Astrocyte of the spinal cord (primary cell): ENCODE measurements at regions not wholly inside any gene's neighbourhood (a gene's known extent, or its start where the extent isn't known, plus 50 kb on each side); places are given as distances from the start of the nearest gene placed in this dataset.

Experiments used
- DNase-seq: peaks from one replicate; pipeline ENCODE4 v3.0.0; 2011; ENCODE audit warnings: low read depth, low spot score
- H3K4me3 ChIP-seq: 2 replicates; pipeline ENCODE4 v1.5.1; 2011; ENCODE audit warnings: low read depth, mild to moderate bottlenecking, low read length, moderate library complexity
- CTCF ChIP-seq: IDR thresholded peaks from 2 replicates; pipeline ENCODE4 v1.5.1; 2012; ENCODE audit warnings: low read depth, mild to moderate bottlenecking, low read length, inconsistent platforms
- in situ Hi-C: cut with HindIII; loops from 2 replicates; pipeline ENCODE4 v1.10.0; 2017; ENCODE audit warnings: low sequenced_read_pairs

DNA sequence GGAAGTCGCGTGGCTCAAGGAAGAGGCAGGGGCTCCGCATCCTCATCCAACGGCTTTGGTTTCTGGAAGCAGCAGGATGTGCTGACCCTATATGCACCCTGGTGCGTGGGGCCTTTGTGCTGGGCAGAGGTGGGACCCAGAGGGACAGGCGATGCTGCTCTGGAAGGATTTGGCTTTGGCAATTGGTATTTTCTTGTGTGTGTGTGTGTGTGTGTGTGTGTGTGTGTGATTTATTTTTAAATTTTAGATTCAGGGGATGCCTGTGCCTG lies 321.9 kb upstream of the ZNF507 start:
- DNase-seq, result no peak
- in situ Hi-C loops, result no loop called here
- no peak overlapping the region for H3K4me3 ChIP-seq
- no peak for TF ChIP-seq CTCF

GRCh38 chr19:32029235-32029634 lies 316.2 kb upstream of the ZNF507 start:
- no peak for DNase-seq
- no peak for TF ChIP-seq CTCF
- in situ Hi-C loops, result no loop called here
- no peak overlapping the region for H3K4me3 ChIP-seq

DNA sequence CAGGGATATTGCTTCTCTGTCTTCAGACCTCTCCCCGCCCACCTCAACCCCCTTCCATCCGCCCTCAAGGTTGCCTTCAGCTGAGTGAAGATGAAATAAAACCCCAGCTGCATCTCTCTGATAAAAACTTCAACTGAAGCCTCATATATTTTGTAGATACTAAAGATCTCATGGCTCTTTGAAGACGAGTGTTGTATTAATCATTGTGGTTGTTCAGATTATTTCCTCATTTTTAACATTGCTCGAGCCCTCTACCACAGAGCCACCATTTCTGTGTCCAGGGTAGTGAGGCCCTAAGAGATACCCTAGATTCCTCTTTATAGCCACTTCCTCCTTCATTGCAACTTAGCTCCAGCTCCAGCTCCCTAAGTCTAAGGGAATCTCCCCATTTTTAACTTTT lies 312.8 kb upstream of the ZNF507 start:
- no peak for TF ChIP-seq CTCF
- in situ Hi-C loops, result no loop called here
- no peak for DNase-seq
- no peak overlapping the region for H3K4me3 ChIP-seq

GRCh38 chr19:32035626-32036025 lies 309.8 kb upstream of the ZNF507 start:
- TF ChIP-seq CTCF, result no peak
- in situ Hi-C loops, result no loop called here
- DNase-seq, result no peak
- H3K4me3 ChIP-seq, result no peak overlapping the region

DNA sequence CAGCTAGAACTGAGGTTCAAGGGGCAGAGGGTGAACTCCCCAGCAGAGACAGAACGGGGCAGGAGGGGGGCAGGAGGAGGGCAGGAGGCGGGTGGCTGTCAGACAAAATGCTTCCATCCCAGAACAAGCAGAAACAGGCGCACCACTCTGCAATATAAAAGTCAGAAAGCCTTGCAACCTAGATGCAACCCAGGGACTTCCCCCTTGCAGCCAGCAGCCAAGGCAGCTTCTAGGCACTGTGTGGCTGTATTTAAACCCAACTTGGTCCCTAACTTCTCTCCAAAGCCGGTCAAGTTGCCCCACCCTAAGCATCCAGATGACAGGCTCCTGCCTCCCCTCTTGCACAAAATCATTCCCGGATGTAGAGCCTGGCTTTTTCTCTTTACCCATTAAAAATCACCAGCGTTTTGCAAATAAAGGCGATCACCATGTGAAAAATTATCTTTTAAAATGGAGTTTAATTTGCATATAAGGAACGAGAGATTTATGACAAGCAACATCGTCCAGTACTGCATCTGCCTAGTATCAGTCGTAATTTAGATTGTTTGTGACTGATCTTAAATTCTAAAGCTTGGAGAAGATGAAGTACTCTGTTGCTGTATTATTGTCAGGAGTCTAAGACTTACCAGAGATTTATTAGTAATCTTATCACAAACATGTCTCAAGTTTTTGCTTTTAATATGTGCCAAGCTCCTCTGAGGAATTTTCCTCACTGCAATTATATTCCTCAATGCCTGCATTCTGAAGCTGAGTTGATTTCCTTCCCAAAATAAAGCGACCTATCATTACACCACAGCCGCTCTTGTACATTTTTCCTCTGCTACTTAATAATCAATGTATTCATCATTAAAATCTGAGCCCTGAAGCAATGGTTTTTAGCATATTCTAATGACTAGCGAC lies 307.1 kb upstream of the ZNF507 start:
- no peak for TF ChIP-seq CTCF
- in situ Hi-C loops, result no loop called here
- no peak overlapping the region for H3K4me3 ChIP-seq
- no peak for DNase-seq

- in situ Hi-C loops, result no loop called here
- H3K4me3 ChIP-seq, result no peak overlapping the region
- TF ChIP-seq CTCF, result no peak
- DNase-seq, result no peak
Observed at GRCh38 chr19:32038961-32039360, 306.4 kb upstream of the ZNF507 start.

- in situ Hi-C loops, result no loop called here
- no peak for DNase-seq
- TF ChIP-seq CTCF, result no peak
- no peak overlapping the region for H3K4me3 ChIP-seq
Observed at GRCh38 chr19:32039440-32039839, 306.0 kb upstream of the ZNF507 start.
